CD8-positive, alpha-beta memory T cell (primary cell): ENCODE measurements at regions not wholly inside any gene's neighbourhood (a gene's known extent, or its start where the extent isn't known, plus 50 kb on each side); places are given as distances from the start of the nearest gene placed in this dataset.

Source experiments
- CTCF ChIA-PET: fragments of 350-600 bp; sonication (Branson Sonifier 250); formaldehyde crosslinking; loops from one replicate; lab custom pipeline; 2021; ENCODE audit warnings: antibody characterized with exemption; lab: Charles Lee
- POLR2A ChIA-PET: fragments of 350-600 bp; sonication (Branson Sonifier 250); formaldehyde crosslinking; loops from one replicate; lab custom pipeline; 2021; ENCODE audit warnings: antibody characterized with exemption; lab: Charles Lee
- DNase-seq, 5 donors: peaks; one replicate each; pipeline versions ENCODE4 v3.0.0 to v3.0.0-alpha.2; 2020 to 2022; ENCODE audit warnings: mixed read lengths in 1 of 5
- H3K27ac ChIP-seq: one replicate; pipeline ENCODE4 v1.7.0; 2013; ENCODE audit warnings: low read depth, mild to moderate bottlenecking, low read length, moderate library complexity
- H3K27me3 ChIP-seq: 2 replicates; pipeline ENCODE4 v1.7.0; 2013; ENCODE audit warnings: low read length, mild to moderate bottlenecking; ENCODE audit not compliant: insufficient read depth, poor library complexity, severe bottlenecking
- H3K36me3 ChIP-seq: 2 replicates; pipeline ENCODE4 v1.7.0; 2013; ENCODE audit warnings: mild to moderate bottlenecking, low read length, moderate library complexity; ENCODE audit not compliant: insufficient read depth
- H3K4me1 ChIP-seq: 2 replicates; pipeline ENCODE4 v1.7.0; 2013; ENCODE audit warnings: mild to moderate bottlenecking, low read length, moderate library complexity; ENCODE audit not compliant: insufficient read depth
- H3K4me3 ChIP-seq: 2 replicates; pipeline ENCODE4 v1.7.0; 2013; ENCODE audit warnings: mild to moderate bottlenecking, low read length
- H3K9me3 ChIP-seq: 2 replicates; pipeline ENCODE4 v1.7.0; 2013; ENCODE audit warnings: mild to moderate bottlenecking, low read length
- H3K27ac Mint-ChIP-seq, 8 donors: one replicate each; pipeline ENCODE4 v1.8.0; 2020 to 2021; ENCODE audit warnings: mixed read lengths in 8 of 8, mild to moderate bottlenecking in 6 of 8, inconsistent platforms in 3 of 8, moderate library complexity in 3 of 8
- H3K27me3 Mint-ChIP-seq, 2 donors: one replicate each; pipeline ENCODE4 v1.8.0; 2020 to 2021; ENCODE audit warnings: mixed read lengths in 2 of 2, mild to moderate bottlenecking in 1 of 2, moderate library complexity in 1 of 2
- H3K36me3 Mint-ChIP-seq, 3 donors: one replicate each; pipeline ENCODE4 v1.8.0; 2020 to 2021; ENCODE audit warnings: mixed read lengths in 3 of 3, inconsistent platforms in 1 of 3, mild to moderate bottlenecking in 1 of 3
- H3K4me1 Mint-ChIP-seq, 3 donors: one replicate each; pipeline ENCODE4 v1.8.0; 2020 to 2021; ENCODE audit warnings: mixed read lengths in 3 of 3, inconsistent platforms in 1 of 3, mild to moderate bottlenecking in 1 of 3
- H3K4me3 Mint-ChIP-seq, 7 donors: one replicate each; pipeline ENCODE4 v1.8.0; 2020 to 2021; ENCODE audit warnings: mixed read lengths in 7 of 7, mild to moderate bottlenecking in 6 of 7, moderate library complexity in 4 of 7, inconsistent platforms in 2 of 7
- H3K9me3 Mint-ChIP-seq, 5 donors: one replicate each; pipeline ENCODE4 v1.8.0; 2020 to 2022; ENCODE audit warnings: mixed read lengths in 5 of 5, mild to moderate bottlenecking in 3 of 5, moderate library complexity in 2 of 5, inconsistent platforms in 1 of 5

DNA sequence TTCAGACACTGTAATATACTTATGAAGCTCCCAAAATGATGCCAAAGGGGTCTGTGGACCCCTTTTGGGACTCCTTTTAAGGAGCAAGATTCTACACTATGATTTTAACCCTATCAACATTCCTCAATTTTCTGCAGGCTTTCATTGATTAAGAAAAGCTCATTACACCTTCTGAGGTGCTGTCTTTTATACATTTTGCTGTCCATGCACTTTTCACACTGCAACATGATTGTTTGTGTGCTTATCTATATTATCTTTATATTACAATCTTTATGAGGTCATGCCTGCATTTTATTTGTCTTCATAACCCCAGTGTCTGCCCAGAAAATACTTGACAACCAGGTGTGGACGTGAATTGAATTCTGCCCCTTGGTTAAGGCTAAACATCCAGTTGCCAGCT is 482.6 kb upstream of the ZFHX3 start:
- Histone ChIP-seq H3K4me3 (no peak overlapping the region), H3K27me3 (no peaks in the 10 kb centered on the region), H3K27ac (no peak overlapping the region), H3K4me1 (no peaks in the 10 kb centered on the region), H3K36me3 (no peaks in the 10 kb centered on the region), H3K9me3 (no peaks in the 10 kb centered on the region)
- DNase-seq, result no peak
- CTCF ChIA-PET, result no interaction called here
- Mint-ChIP-seq H3K36me3 (no peaks in the 10 kb centered on the region), H3K9me3 (peaks cover 3 to 9% (median 4%) of the 10 kb centered on the region in 5 donors), H3K27me3 (peaks cover 0 to 1% of the 10 kb centered on the region in 2 donors), H3K4me1 (no peaks in the 10 kb centered on the region), H3K4me3 (no peak overlapping the region), H3K27ac (no peak overlapping the region)
- POLR2A ChIA-PET, result no interaction called here

DNA sequence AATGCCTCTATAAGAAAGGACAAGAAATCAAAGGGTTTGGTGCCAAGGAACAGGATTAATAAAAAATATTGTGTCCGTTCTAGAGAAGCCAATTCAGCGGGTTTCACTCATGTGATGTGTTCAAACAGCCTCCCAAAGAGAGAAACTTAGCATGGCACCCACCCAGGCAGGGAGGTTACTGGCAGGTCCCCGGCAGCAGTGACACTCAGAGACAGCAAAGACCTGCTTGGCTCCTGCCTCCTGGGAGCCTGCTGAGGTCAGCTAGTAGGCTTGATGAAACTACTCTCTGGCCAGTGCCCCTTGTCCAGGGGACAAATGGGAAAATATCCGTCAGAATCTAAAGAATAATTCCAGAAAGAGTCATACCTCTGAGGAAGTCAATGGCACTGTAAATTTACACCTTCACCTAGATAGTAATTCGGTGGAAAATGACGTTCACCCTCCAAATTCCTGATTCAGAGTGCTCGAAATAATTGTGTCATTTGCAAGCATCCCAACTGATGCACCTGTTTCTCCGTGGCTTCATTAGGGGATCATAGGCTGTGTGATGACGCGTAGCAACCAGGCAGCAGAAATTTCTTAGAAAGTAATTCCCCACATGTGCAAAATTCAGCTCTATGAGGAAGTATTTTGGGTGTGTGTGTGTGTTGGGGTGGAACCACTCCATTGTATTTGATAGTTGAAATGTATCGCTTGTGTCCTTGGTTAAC is 481.5 kb upstream of the ZFHX3 start:
- H3K9me3 Mint-ChIP-seq, result peaks cover 3 to 14% (median 4%) of the 10 kb centered on the region in 5 donors
- no peaks in the 10 kb centered on the region for H3K4me1 Mint-ChIP-seq
- Histone ChIP-seq H3K27me3 (no peaks in the 10 kb centered on the region), H3K4me1 (no peaks in the 10 kb centered on the region), H3K4me3 (no peak overlapping the region), H3K9me3 (no peaks in the 10 kb centered on the region), H3K27ac (no peak overlapping the region), H3K36me3 (no peaks in the 10 kb centered on the region)
- no peaks in the 10 kb centered on the region for H3K36me3 Mint-ChIP-seq
- no peak overlapping the region for H3K27ac Mint-ChIP-seq
- ChIA-PET POLR2A (no interaction called here), CTCF (no interaction called here)
- peaks cover 0 to 1% of the 10 kb centered on the region in 2 donors for H3K27me3 Mint-ChIP-seq
- H3K4me3 Mint-ChIP-seq, result no peak overlapping the region
- no peak for DNase-seq

DNA sequence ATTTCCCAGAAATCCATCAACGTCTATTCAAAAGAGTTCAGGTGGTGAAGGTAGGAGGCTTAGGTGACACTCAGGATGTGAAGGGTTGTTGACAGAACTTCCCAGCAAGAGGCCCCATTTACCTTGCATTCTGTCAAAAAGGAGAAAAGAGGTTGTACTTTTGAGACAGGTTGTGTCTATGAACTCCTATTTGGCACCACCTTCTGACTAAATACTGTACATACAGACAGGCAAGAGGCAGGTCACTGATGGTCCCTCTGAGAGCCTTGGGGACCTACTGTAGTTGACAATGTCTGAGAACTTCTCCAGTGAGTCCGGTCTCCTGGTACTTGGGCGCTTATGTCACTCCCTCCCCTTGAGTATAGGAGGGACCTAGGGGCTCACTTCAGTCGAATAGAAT is 479.3 kb upstream of the ZFHX3 start:
- Mint-ChIP-seq H3K27ac (no peak overlapping the region), H3K4me3 (no peak overlapping the region), H3K36me3 (no peaks in the 10 kb centered on the region), H3K27me3 (no peaks in the 10 kb centered on the region), H3K9me3 (peaks cover 0 to 8% (median 2%) of the 10 kb centered on the region in 5 donors), H3K4me1 (no peaks in the 10 kb centered on the region)
- Histone ChIP-seq H3K36me3 (no peaks in the 10 kb centered on the region), H3K4me3 (no peak overlapping the region), H3K4me1 (no peaks in the 10 kb centered on the region), H3K27me3 (no peaks in the 10 kb centered on the region), H3K9me3 (no peaks in the 10 kb centered on the region), H3K27ac (no peak overlapping the region)
- POLR2A ChIA-PET, result no interaction called here
- CTCF ChIA-PET, result no interaction called here
- no peak for DNase-seq

DNA sequence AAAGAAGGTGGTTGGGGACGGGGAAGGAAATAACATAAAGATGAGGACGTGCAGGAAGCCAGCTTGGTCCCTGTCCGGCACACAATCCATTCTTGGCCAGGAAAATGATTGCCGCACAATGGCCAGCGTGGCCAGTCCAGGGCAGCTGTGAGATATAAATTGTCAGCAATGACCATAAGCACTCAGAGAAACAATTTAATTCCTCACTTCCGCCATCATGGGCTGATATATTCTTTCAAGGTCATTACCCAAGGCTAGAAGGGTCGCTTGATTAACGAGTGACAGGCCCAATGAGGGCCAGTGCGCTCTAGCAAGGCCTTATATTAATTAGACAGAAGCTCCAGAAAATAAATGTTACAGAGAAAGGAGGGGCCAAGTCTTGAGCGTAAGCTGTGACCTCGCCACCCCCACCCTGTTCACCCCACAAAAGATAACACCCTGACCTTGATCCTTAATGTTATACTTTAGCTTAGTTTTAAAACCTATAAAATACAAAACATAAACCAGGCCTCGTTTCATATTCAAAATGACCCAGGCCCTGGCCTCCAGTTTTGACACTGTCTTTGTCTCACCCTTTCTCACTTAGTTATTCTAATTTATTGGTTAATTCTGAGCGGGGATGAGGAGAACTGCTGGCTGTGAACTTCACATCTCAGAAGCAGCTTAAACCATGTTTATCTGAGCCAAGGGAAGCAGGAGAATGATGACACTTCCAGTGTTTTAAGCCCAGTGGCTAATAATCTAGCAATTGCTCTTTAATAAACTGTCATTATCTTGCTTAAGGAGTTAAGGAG is 478.3 kb upstream of the ZFHX3 start:
- no peaks in the 10 kb centered on the region for H3K4me1 ChIP-seq
- H3K27ac Mint-ChIP-seq, result no peak overlapping the region
- H3K27me3 ChIP-seq, result no peaks in the 10 kb centered on the region
- H3K9me3 Mint-ChIP-seq, result peaks cover 0 to 6% (median 0%) of the 10 kb centered on the region in 5 donors
- no peaks in the 10 kb centered on the region for H3K36me3 ChIP-seq
- H3K4me1 Mint-ChIP-seq, result no peaks in the 10 kb centered on the region
- no peak overlapping the region for H3K4me3 Mint-ChIP-seq
- CTCF ChIA-PET, result no interaction called here
- H3K27me3 Mint-ChIP-seq, result no peaks in the 10 kb centered on the region
- POLR2A ChIA-PET, result no interaction called here
- no peak overlapping the region for H3K4me3 ChIP-seq
- no peaks in the 10 kb centered on the region for H3K36me3 Mint-ChIP-seq
- H3K27ac ChIP-seq, result no peak overlapping the region
- no peaks in the 10 kb centered on the region for H3K9me3 ChIP-seq
- DNase-seq, result no peak

DNA sequence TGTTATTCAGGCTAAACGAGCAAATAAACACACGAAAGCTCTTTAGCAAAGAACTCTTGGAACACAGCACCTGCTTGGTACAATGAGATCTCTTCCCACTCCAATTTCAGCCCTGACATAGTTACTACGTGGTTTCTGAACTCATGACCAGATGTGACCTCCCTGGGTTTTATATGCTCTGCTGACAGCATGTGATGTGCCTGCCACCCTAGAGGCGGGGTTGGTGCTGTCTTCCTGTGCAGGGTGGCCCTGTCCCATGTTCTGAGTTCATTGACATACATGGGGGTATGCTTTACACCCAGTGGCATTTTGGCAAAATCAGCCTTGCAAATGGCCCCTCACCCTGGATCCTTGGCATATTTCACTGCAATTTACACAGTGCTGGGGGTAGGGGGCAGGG is 475.3 kb upstream of the ZFHX3 start:
- no peak overlapping the region for H3K27ac Mint-ChIP-seq
- no peaks in the 10 kb centered on the region for H3K36me3 Mint-ChIP-seq
- Histone ChIP-seq H3K27ac (no peak overlapping the region), H3K9me3 (no peaks in the 10 kb centered on the region), H3K4me3 (no peak overlapping the region), H3K36me3 (no peaks in the 10 kb centered on the region), H3K27me3 (no peaks in the 10 kb centered on the region), H3K4me1 (no peaks in the 10 kb centered on the region)
- no peak overlapping the region for H3K4me3 Mint-ChIP-seq
- peaks cover 0 to 10% (median 0%) of the 10 kb centered on the region in 5 donors for H3K9me3 Mint-ChIP-seq
- ChIA-PET POLR2A (no interaction called here), CTCF (no interaction called here)
- no peaks in the 10 kb centered on the region for H3K27me3 Mint-ChIP-seq
- no peaks in the 10 kb centered on the region for H3K4me1 Mint-ChIP-seq
- DNase-seq, result no peak

DNA sequence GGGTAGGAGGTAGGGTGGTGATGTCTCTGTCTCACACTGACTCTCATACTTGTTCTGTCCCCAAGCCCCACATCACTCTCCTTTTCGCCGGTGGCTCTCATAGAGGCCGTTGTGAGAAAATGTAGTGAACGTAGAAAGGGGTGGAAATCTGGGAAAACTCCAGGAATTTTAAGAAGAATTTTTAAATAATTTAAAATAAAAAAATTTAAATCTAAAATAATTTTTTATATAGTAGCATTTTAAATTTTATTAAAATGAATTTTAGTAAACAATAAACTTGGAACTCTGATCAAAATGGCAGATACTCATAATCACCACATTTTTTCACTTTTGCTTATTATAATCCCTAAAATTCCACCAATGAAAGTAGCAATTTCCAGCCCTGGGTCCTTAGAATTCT is 473.6 kb upstream of the ZFHX3 start:
- DNase-seq, result no peak
- no peak overlapping the region for H3K4me3 ChIP-seq
- no peak overlapping the region for H3K27ac Mint-ChIP-seq
- no peaks in the 10 kb centered on the region for H3K4me1 Mint-ChIP-seq
- H3K9me3 ChIP-seq, result no peaks in the 10 kb centered on the region
- CTCF ChIA-PET, result no interaction called here
- no peak overlapping the region for H3K4me3 Mint-ChIP-seq
- H3K9me3 Mint-ChIP-seq, result peaks cover 0 to 12% (median 0%) of the 10 kb centered on the region in 5 donors
- H3K4me1 ChIP-seq, result no peaks in the 10 kb centered on the region
- H3K27me3 ChIP-seq, result no peaks in the 10 kb centered on the region
- H3K36me3 Mint-ChIP-seq, result no peaks in the 10 kb centered on the region
- POLR2A ChIA-PET, result no interaction called here
- no peaks in the 10 kb centered on the region for H3K36me3 ChIP-seq
- H3K27me3 Mint-ChIP-seq, result no peaks in the 10 kb centered on the region
- H3K27ac ChIP-seq, result no peak overlapping the region

DNA sequence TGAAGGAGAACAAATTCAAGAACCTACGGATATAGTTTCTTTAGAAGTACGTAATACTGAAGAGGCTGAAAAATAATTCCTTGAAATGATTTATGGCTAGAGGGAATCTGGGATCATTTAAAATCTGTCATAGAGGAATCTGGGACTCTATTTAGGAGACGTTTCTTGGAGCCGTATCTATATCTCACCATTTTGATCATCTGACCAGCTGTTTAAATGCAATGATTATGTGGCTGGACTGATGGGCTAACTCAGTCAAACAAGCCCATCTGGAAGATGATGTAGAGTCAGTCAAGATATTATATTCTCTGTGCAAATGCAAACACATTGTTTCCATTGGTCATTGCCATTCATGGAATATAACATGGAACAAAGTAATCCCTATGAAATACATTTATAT is 467.7 kb upstream of the ZFHX3 start:
- Mint-ChIP-seq H3K27ac (no peak overlapping the region), H3K9me3 (peaks cover 0 to 11% (median 2%) of the 10 kb centered on the region in 5 donors), H3K27me3 (no peaks in the 10 kb centered on the region), H3K4me3 (no peak overlapping the region), H3K4me1 (no peaks in the 10 kb centered on the region), H3K36me3 (no peaks in the 10 kb centered on the region)
- no peak overlapping the region for H3K4me3 ChIP-seq
- DNase-seq, result no peak
- H3K27me3 ChIP-seq, result no peaks in the 10 kb centered on the region
- H3K4me1 ChIP-seq, result no peaks in the 10 kb centered on the region
- no peaks in the 10 kb centered on the region for H3K9me3 ChIP-seq
- ChIA-PET POLR2A (no interaction called here), CTCF (no interaction called here)
- H3K27ac ChIP-seq, result no peak overlapping the region
- H3K36me3 ChIP-seq, result no peaks in the 10 kb centered on the region

DNA sequence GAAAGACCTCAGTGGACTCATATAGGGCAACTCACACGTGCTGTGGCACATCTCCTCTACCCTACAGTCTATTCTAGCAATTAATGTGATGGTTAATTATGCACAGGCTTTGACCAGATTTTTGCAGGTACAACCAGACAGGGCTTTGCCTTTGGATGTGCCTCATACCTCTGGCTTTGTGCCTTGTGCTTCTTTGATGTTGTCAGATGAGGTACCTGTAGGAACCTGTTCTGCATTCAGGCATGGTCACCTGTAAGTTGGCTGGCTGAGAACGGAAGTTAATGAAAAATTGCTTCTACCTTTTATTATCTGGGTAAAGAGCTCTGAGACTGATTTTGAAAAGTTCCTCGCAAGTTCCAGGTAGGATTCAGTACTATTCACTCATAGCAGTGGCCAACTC is 462.9 kb upstream of the ZFHX3 start:
- peaks cover 0 to 2% of the 10 kb centered on the region in 2 donors for H3K27me3 Mint-ChIP-seq
- Histone ChIP-seq H3K27ac (no peak overlapping the region), H3K36me3 (no peaks in the 10 kb centered on the region), H3K4me1 (no peaks in the 10 kb centered on the region), H3K27me3 (no peaks in the 10 kb centered on the region), H3K4me3 (no peak overlapping the region), H3K9me3 (no peaks in the 10 kb centered on the region)
- no peak overlapping the region for H3K4me3 Mint-ChIP-seq
- H3K4me1 Mint-ChIP-seq, result no peaks in the 10 kb centered on the region
- ChIA-PET CTCF (no interaction called here), POLR2A (no interaction called here)
- DNase-seq, result no peak
- H3K36me3 Mint-ChIP-seq, result no peaks in the 10 kb centered on the region
- peaks cover 4 to 21% (median 7%) of the 10 kb centered on the region in 5 donors for H3K9me3 Mint-ChIP-seq
- no peak overlapping the region for H3K27ac Mint-ChIP-seq
